CD8-positive, alpha-beta memory T cell (primary cell): ENCODE measurements at regions not wholly inside any gene's neighbourhood (a gene's known extent, or its start where the extent isn't known, plus 50 kb on each side); places are given as distances from the start of the nearest gene placed in this dataset.

Source experiments
- CTCF ChIA-PET: fragments of 350-600 bp; sonication (Branson Sonifier 250); formaldehyde crosslinking; loops from one replicate; lab custom pipeline; 2021; ENCODE audit warnings: antibody characterized with exemption; lab: Charles Lee
- POLR2A ChIA-PET: fragments of 350-600 bp; sonication (Branson Sonifier 250); formaldehyde crosslinking; loops from one replicate; lab custom pipeline; 2021; ENCODE audit warnings: antibody characterized with exemption; lab: Charles Lee
- DNase-seq, 5 donors: peaks; one replicate each; pipeline versions ENCODE4 v3.0.0 to v3.0.0-alpha.2; 2020 to 2022; ENCODE audit warnings: mixed read lengths in 1 of 5
- H3K27ac ChIP-seq: one replicate; pipeline ENCODE4 v1.7.0; 2013; ENCODE audit warnings: low read depth, mild to moderate bottlenecking, low read length, moderate library complexity
- H3K27me3 ChIP-seq: 2 replicates; pipeline ENCODE4 v1.7.0; 2013; ENCODE audit warnings: low read length, mild to moderate bottlenecking; ENCODE audit not compliant: insufficient read depth, poor library complexity, severe bottlenecking
- H3K36me3 ChIP-seq: 2 replicates; pipeline ENCODE4 v1.7.0; 2013; ENCODE audit warnings: mild to moderate bottlenecking, low read length, moderate library complexity; ENCODE audit not compliant: insufficient read depth
- H3K4me1 ChIP-seq: 2 replicates; pipeline ENCODE4 v1.7.0; 2013; ENCODE audit warnings: mild to moderate bottlenecking, low read length, moderate library complexity; ENCODE audit not compliant: insufficient read depth
- H3K4me3 ChIP-seq: 2 replicates; pipeline ENCODE4 v1.7.0; 2013; ENCODE audit warnings: mild to moderate bottlenecking, low read length
- H3K9me3 ChIP-seq: 2 replicates; pipeline ENCODE4 v1.7.0; 2013; ENCODE audit warnings: mild to moderate bottlenecking, low read length
- H3K27ac Mint-ChIP-seq, 8 donors: one replicate each; pipeline ENCODE4 v1.8.0; 2020 to 2021; ENCODE audit warnings: mixed read lengths in 8 of 8, mild to moderate bottlenecking in 6 of 8, inconsistent platforms in 3 of 8, moderate library complexity in 3 of 8
- H3K27me3 Mint-ChIP-seq, 2 donors: one replicate each; pipeline ENCODE4 v1.8.0; 2020 to 2021; ENCODE audit warnings: mixed read lengths in 2 of 2, mild to moderate bottlenecking in 1 of 2, moderate library complexity in 1 of 2
- H3K36me3 Mint-ChIP-seq, 3 donors: one replicate each; pipeline ENCODE4 v1.8.0; 2020 to 2021; ENCODE audit warnings: mixed read lengths in 3 of 3, inconsistent platforms in 1 of 3, mild to moderate bottlenecking in 1 of 3
- H3K4me1 Mint-ChIP-seq, 3 donors: one replicate each; pipeline ENCODE4 v1.8.0; 2020 to 2021; ENCODE audit warnings: mixed read lengths in 3 of 3, inconsistent platforms in 1 of 3, mild to moderate bottlenecking in 1 of 3
- H3K4me3 Mint-ChIP-seq, 7 donors: one replicate each; pipeline ENCODE4 v1.8.0; 2020 to 2021; ENCODE audit warnings: mixed read lengths in 7 of 7, mild to moderate bottlenecking in 6 of 7, moderate library complexity in 4 of 7, inconsistent platforms in 2 of 7
- H3K9me3 Mint-ChIP-seq, 5 donors: one replicate each; pipeline ENCODE4 v1.8.0; 2020 to 2022; ENCODE audit warnings: mixed read lengths in 5 of 5, mild to moderate bottlenecking in 3 of 5, moderate library complexity in 2 of 5, inconsistent platforms in 1 of 5

DNA sequence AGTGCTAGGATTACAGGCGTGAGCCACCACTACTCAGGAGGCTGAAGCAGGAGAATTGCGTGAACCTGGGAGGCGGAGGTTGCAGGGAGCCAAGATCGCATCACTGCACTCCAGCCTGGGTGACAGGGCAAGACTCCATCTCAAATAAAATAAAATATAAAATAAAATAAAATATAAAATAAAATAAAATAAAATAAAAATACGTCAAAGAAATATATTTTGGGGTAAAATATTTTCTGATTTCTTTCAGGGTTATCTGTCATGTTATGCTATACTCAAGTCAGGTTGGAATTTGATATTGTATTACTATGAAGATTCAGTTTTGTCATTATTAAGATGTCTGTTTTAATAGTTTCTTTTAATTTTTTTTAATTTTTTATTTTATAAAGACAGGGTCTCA is 99.4 kb upstream of the GHITM start:
- H3K27me3 Mint-ChIP-seq, result peaks cover 11 to 26% of the 10 kb centered on the region in 2 donors
- POLR2A ChIA-PET, result no interaction called here
- H3K27ac Mint-ChIP-seq, result no peak overlapping the region
- no peak overlapping the region for H3K4me3 Mint-ChIP-seq
- no peak for DNase-seq
- H3K4me3 ChIP-seq, result no peak overlapping the region
- H3K9me3 Mint-ChIP-seq, result no peaks in the 10 kb centered on the region
- no peaks in the 10 kb centered on the region for H3K27me3 ChIP-seq
- CTCF ChIA-PET, result no interaction called here
- no peak overlapping the region for H3K27ac ChIP-seq
- H3K9me3 ChIP-seq, result no peaks in the 10 kb centered on the region
- H3K4me1 ChIP-seq, result no peaks in the 10 kb centered on the region
- H3K36me3 ChIP-seq, result no peaks in the 10 kb centered on the region
- no peaks in the 10 kb centered on the region for H3K4me1 Mint-ChIP-seq
- H3K36me3 Mint-ChIP-seq, result no peaks in the 10 kb centered on the region

- Mint-ChIP-seq H3K4me3 (no peak overlapping the region), H3K27ac (no peak overlapping the region)
- CTCF ChIA-PET, result no interaction called here
Measured at GRCh38 chr10:84047258-84048010, 91.9 kb upstream of the GHITM start.

DNA sequence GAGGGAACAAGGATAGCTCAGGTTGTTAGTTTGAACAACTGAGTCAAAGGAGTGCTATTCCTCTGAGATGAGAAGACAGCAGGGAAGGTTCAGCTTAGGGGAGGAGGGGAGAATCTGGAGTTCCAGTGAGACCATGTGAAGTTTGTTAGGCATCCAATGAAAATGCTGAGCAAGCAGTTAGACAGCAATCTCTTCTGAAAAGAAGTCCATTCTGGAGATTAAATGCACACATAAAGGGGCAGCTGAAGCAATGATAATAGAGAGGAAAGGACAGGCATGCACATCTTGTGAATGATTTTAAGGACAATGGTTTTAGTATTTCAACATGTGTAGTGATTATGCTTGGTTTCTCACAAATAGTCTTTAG is 89.7 kb upstream of the GHITM start:
- CTCF ChIA-PET, result no interaction called here
- Mint-ChIP-seq H3K27ac (no peak overlapping the region), H3K4me3 (no peak overlapping the region), H3K9me3 (peaks cover 0 to 17% (median 7%) of the 10 kb centered on the region in 5 donors), H3K36me3 (no peaks in the 10 kb centered on the region), H3K27me3 (peaks cover 24 to 28% of the 10 kb centered on the region in 2 donors), H3K4me1 (no peaks in the 10 kb centered on the region)
- no peaks in the 10 kb centered on the region for H3K27me3 ChIP-seq
- H3K4me3 ChIP-seq, result no peak overlapping the region
- no peaks in the 10 kb centered on the region for H3K9me3 ChIP-seq
- no peak overlapping the region for H3K27ac ChIP-seq
- POLR2A ChIA-PET, result no interaction called here
- DNase-seq, result no peak
- H3K4me1 ChIP-seq, result no peaks in the 10 kb centered on the region
- H3K36me3 ChIP-seq, result no peaks in the 10 kb centered on the region

More at GRCh38 chr10:84047258-84048010, 91.9 kb upstream of the GHITM start:
- no peak overlapping the region for H3K27ac ChIP-seq
- no peaks in the 10 kb centered on the region for H3K4me1 ChIP-seq
- no peaks in the 10 kb centered on the region for H3K4me1 Mint-ChIP-seq
- no peak overlapping the region for H3K4me3 ChIP-seq
- no peaks in the 10 kb centered on the region for H3K36me3 ChIP-seq
- no peaks in the 10 kb centered on the region for H3K27me3 ChIP-seq
- POLR2A ChIA-PET, result no interaction called here
- DNase-seq, result no peak
- H3K9me3 ChIP-seq, result no peaks in the 10 kb centered on the region
- peaks cover 17 to 22% of the 10 kb centered on the region in 2 donors for H3K27me3 Mint-ChIP-seq
- H3K36me3 Mint-ChIP-seq, result no peaks in the 10 kb centered on the region
- H3K9me3 Mint-ChIP-seq, result peaks cover 0 to 17% (median 7%) of the 10 kb centered on the region in 5 donors

- Mint-ChIP-seq H3K27ac (peak overlapping the region in 1 of 8 donors; percentile 80), H3K9me3 (peaks cover 0 to 17% (median 5%) of the 10 kb centered on the region in 5 donors), H3K27me3 (peaks cover 21 to 33% of the 10 kb centered on the region in 2 donors), H3K4me3 (no peak overlapping the region), H3K36me3 (no peaks in the 10 kb centered on the region), H3K4me1 (no peaks in the 10 kb centered on the region)
- no peak for DNase-seq
- no peaks in the 10 kb centered on the region for H3K36me3 ChIP-seq
- H3K4me1 ChIP-seq, result no peaks in the 10 kb centered on the region
- H3K27me3 ChIP-seq, result no peaks in the 10 kb centered on the region
- no peak overlapping the region for H3K27ac ChIP-seq
- CTCF ChIA-PET, result no interaction called here
- no peaks in the 10 kb centered on the region for H3K9me3 ChIP-seq
- POLR2A ChIA-PET, result no interaction called here
- no peak overlapping the region for H3K4me3 ChIP-seq
Measured at GRCh38 chr10:84053626-84054025, 85.7 kb upstream of the GHITM start.

DNA sequence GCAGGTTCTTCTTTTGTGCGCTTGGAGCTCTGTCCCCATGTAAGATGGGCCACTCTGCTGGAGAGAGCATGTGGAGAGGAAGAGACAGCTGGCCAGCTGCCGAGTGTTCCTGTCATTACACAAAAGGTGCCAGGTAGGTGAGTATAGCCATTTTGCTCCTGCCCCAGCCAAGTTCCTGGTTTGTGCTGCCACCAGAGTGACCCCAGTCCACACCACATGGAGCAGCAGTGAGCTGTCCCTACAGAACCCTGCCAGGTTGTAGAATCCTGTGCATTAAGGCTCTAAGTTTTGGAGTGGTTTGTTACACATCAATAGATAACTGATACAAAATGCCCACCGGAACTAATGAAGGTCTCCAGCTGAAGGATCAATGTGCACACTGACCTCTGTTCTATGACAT is 84.6 kb upstream of the GHITM start:
- Mint-ChIP-seq H3K27me3 (peaks cover 15 to 26% of the 10 kb centered on the region in 2 donors), H3K9me3 (peaks cover 0 to 12% (median 0%) of the 10 kb centered on the region in 5 donors), H3K36me3 (no peaks in the 10 kb centered on the region), H3K27ac (no peak overlapping the region), H3K4me1 (no peaks in the 10 kb centered on the region), H3K4me3 (no peak overlapping the region)
- Histone ChIP-seq H3K9me3 (no peaks in the 10 kb centered on the region), H3K27me3 (no peaks in the 10 kb centered on the region), H3K27ac (no peak overlapping the region), H3K4me3 (no peak overlapping the region), H3K36me3 (no peaks in the 10 kb centered on the region), H3K4me1 (no peaks in the 10 kb centered on the region)
- ChIA-PET CTCF (no interaction called here), POLR2A (no interaction called here)
- no peak for DNase-seq

GRCh38 chr10:84059526-84059925 is 79.8 kb upstream of the GHITM start:
- Histone ChIP-seq H3K36me3 (no peaks in the 10 kb centered on the region), H3K4me3 (no peak overlapping the region), H3K4me1 (no peaks in the 10 kb centered on the region), H3K27ac (no peak overlapping the region), H3K9me3 (no peaks in the 10 kb centered on the region), H3K27me3 (no peaks in the 10 kb centered on the region)
- no peak overlapping the region for H3K4me3 Mint-ChIP-seq
- H3K27me3 Mint-ChIP-seq, result peaks cover 12 to 30% of the 10 kb centered on the region in 2 donors
- ChIA-PET POLR2A (no interaction called here), CTCF (no interaction called here)
- H3K4me1 Mint-ChIP-seq, result no peaks in the 10 kb centered on the region
- DNase-seq, result no peak
- H3K36me3 Mint-ChIP-seq, result no peaks in the 10 kb centered on the region
- H3K27ac Mint-ChIP-seq, result no peak overlapping the region
- peaks cover 0 to 4% (median 0%) of the 10 kb centered on the region in 5 donors for H3K9me3 Mint-ChIP-seq

DNA sequence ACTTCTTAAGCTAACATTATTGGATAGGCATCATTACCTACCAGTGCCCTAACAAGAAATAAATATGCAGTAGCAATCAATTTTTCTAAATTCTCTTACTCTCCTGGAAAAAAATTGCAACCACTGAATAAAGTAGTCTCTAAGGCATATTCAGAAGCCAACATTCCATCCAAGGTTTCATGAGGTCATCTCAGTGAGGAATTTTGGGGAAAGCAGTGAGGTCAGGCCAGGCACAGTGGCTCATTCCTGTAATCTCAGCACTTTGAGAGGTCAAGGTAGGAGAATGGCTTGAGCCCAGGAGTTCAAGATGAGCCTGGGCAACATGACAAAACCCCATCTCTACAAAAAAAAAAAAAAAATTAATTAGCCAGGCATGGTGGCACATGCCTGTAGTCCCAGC is 75.9 kb upstream of the GHITM start:
- H3K27ac Mint-ChIP-seq, result no peak overlapping the region
- Histone ChIP-seq H3K36me3 (no peaks in the 10 kb centered on the region), H3K4me3 (no peak overlapping the region), H3K4me1 (no peaks in the 10 kb centered on the region), H3K27ac (no peak overlapping the region), H3K27me3 (no peaks in the 10 kb centered on the region), H3K9me3 (no peaks in the 10 kb centered on the region)
- peaks cover 0 to 4% (median 0%) of the 10 kb centered on the region in 5 donors for H3K9me3 Mint-ChIP-seq
- no peaks in the 10 kb centered on the region for H3K36me3 Mint-ChIP-seq
- peaks cover 13 to 33% of the 10 kb centered on the region in 2 donors for H3K27me3 Mint-ChIP-seq
- CTCF ChIA-PET, result no interaction called here
- no peak for DNase-seq
- POLR2A ChIA-PET, result no interaction called here
- H3K4me1 Mint-ChIP-seq, result no peaks in the 10 kb centered on the region
- no peak overlapping the region for H3K4me3 Mint-ChIP-seq

- Mint-ChIP-seq H3K27ac (no peak overlapping the region), H3K36me3 (no peaks in the 10 kb centered on the region), H3K4me1 (no peaks in the 10 kb centered on the region), H3K9me3 (peaks cover 0 to 4% (median 0%) of the 10 kb centered on the region in 5 donors), H3K4me3 (no peak overlapping the region), H3K27me3 (peaks cover 12 to 27% of the 10 kb centered on the region in 2 donors)
- no peak for DNase-seq
- H3K27me3 ChIP-seq, result no peaks in the 10 kb centered on the region
- no peaks in the 10 kb centered on the region for H3K9me3 ChIP-seq
- H3K27ac ChIP-seq, result no peak overlapping the region
- ChIA-PET CTCF (no interaction called here), POLR2A (no interaction called here)
- no peak overlapping the region for H3K4me3 ChIP-seq
- H3K36me3 ChIP-seq, result no peaks in the 10 kb centered on the region
- H3K4me1 ChIP-seq, result no peaks in the 10 kb centered on the region
Measured at GRCh38 chr10:84065804-84066601, 73.3 kb upstream of the GHITM start.
